IMR-90 (cell line): ENCODE measurements at regions not wholly inside any gene's neighbourhood (a gene's known extent, or its start where the extent isn't known, plus 50 kb on each side); places are given as distances from the start of the nearest gene placed in this dataset.
"Not testable (repeated sequence)": the region's sequence is repeated elsewhere in the genome, so short reads cannot be mapped to it uniquely, and the experiment has no call there.

Experiments used
- ATAC-seq: fragments of 200-7000 bp; cut with Tn5 transposase; 2 replicates; pipeline ENCODE4 v1.9.1; 2020; ENCODE audit warnings: low read depth, mild to moderate bottlenecking, moderate library complexity
- BruUV-seq: library from RNA; stranded (reverse); fragments of 400-500 nt; replicated peaks from 2 replicates; lab custom pipeline; 2021; lab: Mats Ljungman, UMichigan
- CTCF ChIA-PET: fragments of 300-600 bp; formaldehyde crosslinking; extraction: SDS; loops from one replicate; lab custom pipeline; 2021; ENCODE audit warnings: antibody characterized with exemption; lab: Yijun Ruan, JAX
- POLR2A ChIA-PET: fragments of 300-600 bp; sonication (Branson Sonifier 250); formaldehyde crosslinking; loops from one replicate; lab custom pipeline; 2022; ENCODE audit warnings: antibody characterized with exemption; ENCODE audit not compliant: unreplicated experiment; lab: Charles Lee
- DNase-seq: peaks from one replicate; pipeline ENCODE4 v3.0.0; 2013
- H2AFZ ChIP-seq: replicated peaks from 2 replicates; pipeline ENCODE3; 2013; ENCODE audit warnings: low read length, mild to moderate bottlenecking; ENCODE audit not compliant: poor library complexity
- H2AK5ac ChIP-seq: 2 replicates; pipeline ENCODE4 v1.6.1; 2013; ENCODE audit warnings: low read depth, low read length, inconsistent platforms
- H2AK9ac ChIP-seq: replicated peaks from 2 replicates; pipeline ENCODE3; 2013; ENCODE audit warnings: mild to moderate bottlenecking, low read depth, low read length, moderate library complexity; ENCODE audit not compliant: poor library complexity
- H2BK120ac ChIP-seq: 2 replicates; pipeline ENCODE4 v1.6.1; 2013; ENCODE audit warnings: low read depth, low read length, inconsistent platforms
- H2BK15ac ChIP-seq: 3 replicates; pipeline ENCODE4 v1.6.1; 2013; ENCODE audit warnings: low read depth, low read length, inconsistent platforms
- H2BK20ac ChIP-seq: 2 replicates; pipeline ENCODE4 v1.6.1; 2013; ENCODE audit warnings: low read depth, mild to moderate bottlenecking, inconsistent platforms, low read length, moderate library complexity
- H2BK5ac ChIP-seq: 2 replicates; pipeline ENCODE4 v1.6.1; 2013; ENCODE audit warnings: mild to moderate bottlenecking, low read depth, low read length, inconsistent platforms; ENCODE audit not compliant: poor library complexity, severe bottlenecking
- H3K14ac ChIP-seq: replicated peaks from 2 replicates; pipeline ENCODE4 v1.6.1; 2013; ENCODE audit warnings: low read depth, low read length, inconsistent platforms
- H3K18ac ChIP-seq: 2 replicates; pipeline ENCODE4 v1.6.1; 2013; ENCODE audit warnings: low read depth, low read length, control low read depth
- H3K23ac ChIP-seq: 2 replicates; pipeline ENCODE4 v1.6.1; 2013; ENCODE audit warnings: low read depth, low read length, inconsistent platforms
- H3K27ac ChIP-seq: 2 replicates; pipeline ENCODE4 v1.5.1; 2013; ENCODE audit warnings: mild to moderate bottlenecking, control low read depth, low read length; ENCODE audit not compliant: insufficient read depth
- H3K27me3 ChIP-seq: 2 replicates; pipeline ENCODE4 v1.6.1; 2013; ENCODE audit warnings: low read length; ENCODE audit not compliant: control insufficient read depth, insufficient read depth
- H3K36me3 ChIP-seq: 2 replicates; pipeline ENCODE4 v1.6.1; 2013; ENCODE audit warnings: low read length, mixed read lengths; ENCODE audit not compliant: control insufficient read depth, insufficient read depth
- H3K4ac ChIP-seq: 2 replicates; pipeline ENCODE4 v1.6.1; 2013; ENCODE audit warnings: low read depth, low read length, inconsistent platforms
- H3K4me1 ChIP-seq: 2 replicates; pipeline ENCODE4 v1.6.1; 2013; ENCODE audit warnings: low read length, mixed read lengths; ENCODE audit not compliant: control insufficient read depth, insufficient read depth
- H3K4me2 ChIP-seq: 2 replicates; pipeline ENCODE4 v1.6.1; 2013; ENCODE audit warnings: low read depth, mild to moderate bottlenecking, control low read depth, low read length, moderate library complexity
- H3K4me3 ChIP-seq: 2 replicates; pipeline ENCODE4 v1.5.1; 2013; ENCODE audit warnings: low read depth, mild to moderate bottlenecking, control low read depth, low read length, moderate library complexity; ENCODE audit not compliant: insufficient read depth
- H3K56ac ChIP-seq: 2 replicates; pipeline ENCODE4 v1.6.1; 2013; ENCODE audit warnings: low read length, inconsistent platforms; ENCODE audit not compliant: insufficient read depth; ENCODE audit errors: extremely low read depth
- H3K79me1 ChIP-seq, 2 experiments: 2 replicates each; pipeline ENCODE4 v1.6.1; 2013; ENCODE audit warnings: low read length in 2 of 2, inconsistent platforms in 1 of 2, low read depth in 1 of 2
- H3K9ac ChIP-seq: 2 replicates; pipeline ENCODE4 v1.6.1; 2013; ENCODE audit warnings: low read depth, low read length, control low read depth
- H3K9me1 ChIP-seq: 2 replicates; pipeline ENCODE4 v1.6.1; 2013; ENCODE audit warnings: low read length, inconsistent platforms; ENCODE audit not compliant: insufficient read depth
- H3K9me3 ChIP-seq: 2 replicates; pipeline ENCODE4 v1.6.1; 2013; ENCODE audit warnings: low read length; ENCODE audit not compliant: control insufficient read depth, insufficient read depth
- H4K20me1 ChIP-seq: 2 replicates; pipeline ENCODE4 v1.6.1; 2013; ENCODE audit warnings: low read length, inconsistent platforms; ENCODE audit not compliant: insufficient read depth
- H4K5ac ChIP-seq: 2 replicates; pipeline ENCODE4 v1.6.1; 2013; ENCODE audit warnings: mild to moderate bottlenecking, low read depth, low read length, control low read depth
- H4K8ac ChIP-seq, 2 experiments: 2 replicates each; pipeline ENCODE4 v1.6.1; 2013; ENCODE audit warnings: low read depth in 2 of 2, low read length in 2 of 2, control low read depth in 1 of 2, inconsistent platforms in 1 of 2
- H4K91ac ChIP-seq: 2 replicates; pipeline ENCODE4 v1.6.1; 2013; ENCODE audit warnings: low read depth, low read length, inconsistent platforms; ENCODE audit not compliant: insufficient read depth
- WGBS, 2 experiments: methylation state at CpG; one replicate each; pipeline versions ENCODE4 v1.1.5 to v1.1.7; 2013; ENCODE audit warnings: missing lambda C conversion rate in 2 of 2; ENCODE audit not compliant: insufficient read length in 1 of 2; ENCODE audit errors: extremely low coverage in 2 of 2; 5-methylcytosine and 5-hydroxymethylcytosine counted together
- dilution Hi-C: fragments of 300-500 bp; cut with HindIII; formaldehyde crosslinking; loops from one replicate; pipeline ENCODE4 v1.14.3; 2018; ENCODE audit warnings: low sequenced_read_pairs; ENCODE audit not compliant: unreplicated experiment
- in situ Hi-C: fragments of 300-500 bp; cut with MboI; formaldehyde crosslinking; loops from 3 replicates; pipeline ENCODE4 v1.14.3; 2019; ENCODE audit warnings: low sequenced_read_pairs, inconsistent platforms, mixed read lengths
- intact Hi-C: fragments of 100-400 bp; cut with micrococcal nuclease; formaldehyde crosslinking; loops from 2 replicates; pipeline ENCODE4 v1.10.0; 2022

DNA sequence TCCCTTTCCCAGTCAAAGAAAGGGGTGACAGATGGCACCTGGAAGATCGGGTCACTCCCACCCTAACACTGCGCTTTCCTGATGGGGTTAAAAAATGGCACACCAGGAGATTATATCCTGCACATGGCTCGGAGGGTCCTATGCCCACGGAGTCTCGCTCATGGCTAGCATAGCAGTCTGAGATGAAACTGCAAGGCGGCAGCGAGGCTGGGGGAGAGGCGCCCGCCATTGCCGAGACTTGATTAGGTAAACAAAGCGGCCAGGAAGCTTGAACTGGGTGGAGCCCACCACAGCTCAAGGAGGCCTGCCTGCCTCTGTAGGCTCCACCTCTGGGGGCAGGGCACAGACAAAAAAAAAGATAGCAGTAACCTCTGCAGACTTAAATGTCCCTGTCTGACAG is 875.0 kb upstream of the EPHA5 start:
- H2BK15ac ChIP-seq, H3K9me3 ChIP-seq, H4K8ac ChIP-seq, H3K36me3 ChIP-seq, H3K27me3 ChIP-seq, H3K18ac ChIP-seq, H4K5ac ChIP-seq, CTCF ChIA-PET, DNase-seq, in situ Hi-C loops, H3K9ac ChIP-seq, H2AK5ac ChIP-seq, BruUV-seq, H2BK20ac ChIP-seq, H3K4me3 ChIP-seq, dilution Hi-C loops, H3K79me1 ChIP-seq, H3K27ac ChIP-seq, H3K4me1 ChIP-seq, H2BK120ac ChIP-seq, H4K91ac ChIP-seq, H2AK9ac ChIP-seq, H3K23ac ChIP-seq, ATAC-seq, intact Hi-C loops, H3K56ac ChIP-seq, H2BK5ac ChIP-seq, H4K20me1 ChIP-seq, H3K9me1 ChIP-seq, H2AFZ ChIP-seq, POLR2A ChIA-PET, H3K4me2 ChIP-seq, H3K4ac ChIP-seq, H3K14ac ChIP-seq: not testable (repeated sequence)
- 100% methylated on average over 1 of the region's 11 CpGs; no CpG with 5 or more reads in 1 of the 2 experiments for WGBS, 2 experiments
